GM10266 (cell line): ENCODE measurements at regions not wholly inside any gene's neighbourhood (a gene's known extent, or its start where the extent isn't known, plus 50 kb on each side); places are given as distances from the start of the nearest gene placed in this dataset.

ENCODE experiments used
- DNase-seq: peaks from one replicate; pipeline ENCODE4 v3.0.0; 2012; ENCODE audit errors: extremely low spot score
- CTCF ChIP-seq: IDR thresholded peaks from 2 replicates; pipeline ENCODE4 v1.5.1; 2012; ENCODE audit warnings: mild to moderate bottlenecking, low read depth; ENCODE audit not compliant: control insufficient read depth, insufficient read depth; ENCODE audit errors: missing control alignments

GRCh38 chr3:1036207-1036826, 56.5 kb upstream of the CNTN6 start:
- no peak for DNase-seq
- TF ChIP-seq CTCF, result no peak

GRCh38 chr3:1037631-1038030, 55.2 kb upstream of the CNTN6 start:
- DNase-seq, result no peak

More at GRCh38 chr3:1037631-1038030, 55.2 kb upstream of the CNTN6 start:
- TF ChIP-seq CTCF, result no peak
